ENCODE measurements at regions not wholly inside any gene's neighbourhood (a gene's known extent, or its start where the extent isn't known, plus 50 kb on each side); places are given as distances from the start of the nearest gene placed in this dataset.

- TF ChIP-seq CREB1 (CRISPR knock-in tag; IDR thresholded peaks at IDR 0.05; ENCODE audit: low read depth) (no peak), EZH2phosphoT487 (IDR thresholded peaks at IDR 0.05; ENCODE audit: unreplicated experiment) (no peak)
- TF ChIP-seq, protein P1, sequence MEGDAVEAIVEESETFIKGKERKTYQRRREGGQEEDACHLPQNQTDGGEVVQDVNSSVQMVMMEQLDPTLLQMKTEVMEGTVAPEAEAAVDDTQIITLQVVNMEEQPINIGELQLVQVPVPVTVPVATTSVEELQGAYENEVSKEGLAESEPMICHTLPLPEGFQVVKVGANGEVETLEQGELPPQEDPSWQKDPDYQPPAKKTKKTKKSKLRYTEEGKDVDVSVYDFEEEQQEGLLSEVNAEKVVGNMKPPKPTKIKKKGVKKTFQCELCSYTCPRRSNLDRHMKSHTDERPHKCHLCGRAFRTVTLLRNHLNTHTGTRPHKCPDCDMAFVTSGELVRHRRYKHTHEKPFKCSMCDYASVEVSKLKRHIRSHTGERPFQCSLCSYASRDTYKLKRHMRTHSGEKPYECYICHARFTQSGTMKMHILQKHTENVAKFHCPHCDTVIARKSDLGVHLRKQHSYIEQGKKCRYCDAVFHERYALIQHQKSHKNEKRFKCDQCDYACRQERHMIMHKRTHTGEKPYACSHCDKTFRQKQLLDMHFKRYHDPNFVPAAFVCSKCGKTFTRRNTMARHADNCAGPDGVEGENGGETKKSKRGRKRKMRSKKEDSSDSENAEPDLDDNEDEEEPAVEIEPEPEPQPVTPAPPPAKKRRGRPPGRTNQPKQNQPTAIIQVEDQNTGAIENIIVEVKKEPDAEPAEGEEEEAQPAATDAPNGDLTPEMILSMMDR (conservative IDR thresholded peaks at IDR 0.05; ENCODE audit: low read depth in 2 of 2) = no peak
These were observed 72.5 kb upstream of the KCTD7 start for GRCh38 chr7:66556177-66556548.
